Astrocyte of the spinal cord (primary cell): ENCODE measurements at regions not wholly inside any gene's neighbourhood (a gene's known extent, or its start where the extent isn't known, plus 50 kb on each side); places are given as distances from the start of the nearest gene placed in this dataset.

ENCODE experiments used
- DNase-seq: peaks from one replicate; pipeline ENCODE4 v3.0.0; 2011; ENCODE audit warnings: low read depth, low spot score
- H3K4me3 ChIP-seq: 2 replicates; pipeline ENCODE4 v1.5.1; 2011; ENCODE audit warnings: low read depth, mild to moderate bottlenecking, low read length, moderate library complexity
- CTCF ChIP-seq: IDR thresholded peaks from 2 replicates; pipeline ENCODE4 v1.5.1; 2012; ENCODE audit warnings: low read depth, mild to moderate bottlenecking, low read length, inconsistent platforms
- in situ Hi-C: cut with HindIII; loops from 2 replicates; pipeline ENCODE4 v1.10.0; 2017; ENCODE audit warnings: low sequenced_read_pairs

- DNase-seq, result no peak
- in situ Hi-C loops, result no loop called here
- TF ChIP-seq CTCF, result no peak
- no peak overlapping the region for H3K4me3 ChIP-seq
These were observed 260.4 kb downstream of the GALC start for GRCh38 chr14:87732562-87732961.

- TF ChIP-seq CTCF, result no peak
- no peak for DNase-seq
- no peak overlapping the region for H3K4me3 ChIP-seq
- in situ Hi-C loops, result no loop called here
These were observed 267.7 kb downstream of the GALC start for GRCh38 chr14:87725318-87725717.

GRCh38 chr14:87712396-87713090, 280.4 kb downstream of the GALC start:
- in situ Hi-C loops, result no loop called here
- no peak for TF ChIP-seq CTCF
- no peak overlapping the region for H3K4me3 ChIP-seq
- DNase-seq, result no peak

- DNase-seq, result no peak
These were observed 287.5 kb downstream of the GALC start for GRCh38 chr14:87705439-87705896.

GRCh38 chr14:87698481-87698880, 294.5 kb downstream of the GALC start:
- DNase-seq, result no peak
- in situ Hi-C loops, result no loop called here
- no peak overlapping the region for H3K4me3 ChIP-seq
- no peak for TF ChIP-seq CTCF

More at GRCh38 chr14:87705439-87705896, 287.5 kb downstream of the GALC start:
- H3K4me3 ChIP-seq, result no peak overlapping the region
- TF ChIP-seq CTCF, result no peak
- in situ Hi-C loops, result no loop called here

- no peak for DNase-seq
- H3K4me3 ChIP-seq, result no peak overlapping the region
- in situ Hi-C loops, result no loop called here
- no peak for TF ChIP-seq CTCF
These were observed 296.5 kb downstream of the GALC start for GRCh38 chr14:87696485-87696884.
